ENCODE measurements at regions not wholly inside any gene's neighbourhood (a gene's known extent, or its start where the extent isn't known, plus 50 kb on each side); places are given as distances from the start of the nearest gene placed in this dataset.

- no peak for TF ChIP-seq CTCF (conservative IDR thresholded peaks at IDR 0.05; ENCODE audit: low read depth, low read length)
- no peak for TF ChIP-seq EZH2 (IDR thresholded peaks at IDR 0.05; ENCODE audit: borderline replicate concordance, low read depth, low read length, poor library complexity, severe bottlenecking)
Measured at GRCh38 chr17:70355185-70355584, 185.9 kb downstream of the KCNJ2 start.
